Fibroblast of pulmonary artery (primary cell): ENCODE measurements at regions not wholly inside any gene's neighbourhood (a gene's known extent, or its start where the extent isn't known, plus 50 kb on each side); places are given as distances from the start of the nearest gene placed in this dataset.
"Not testable (repeated sequence)": the region's sequence is repeated elsewhere in the genome, so short reads cannot be mapped to it uniquely, and the experiment has no call there.

ENCODE experiments used
- DNase-seq: peaks from one replicate; pipeline ENCODE4 v3.0.0-alpha.2; 2010; ENCODE audit warnings: low read depth
- H3K4me3 ChIP-seq: replicated peaks from 2 replicates; pipeline ENCODE4 v1.5.1; 2011; ENCODE audit warnings: low read depth, mild to moderate bottlenecking, control low read depth, low read length, moderate library complexity
- CTCF ChIP-seq: IDR thresholded peaks from 2 replicates; pipeline ENCODE4 v1.5.1; 2011; ENCODE audit warnings: mild to moderate bottlenecking, control low read depth, low read length, inconsistent platforms; ENCODE audit errors: missing control alignments

- no peak for DNase-seq
- TF ChIP-seq CTCF = no peak
Measured at GRCh38 chr12:66753810-66754209, 74.9 kb upstream of the GRIP1 start.

GRCh38 chr12:66755727-66756395 lies 77.0 kb upstream of the GRIP1 start:
- H3K4me3 ChIP-seq = no peak overlapping the region
- DNase-seq = no peak
- no peak for TF ChIP-seq CTCF

More at GRCh38 chr12:66753810-66754209, 74.9 kb upstream of the GRIP1 start:
- no peak overlapping the region for H3K4me3 ChIP-seq

GRCh38 chr12:66756631-66757030 lies 77.8 kb upstream of the GRIP1 start:
- DNase-seq = no peak
- no peak overlapping the region for H3K4me3 ChIP-seq
- no peak for TF ChIP-seq CTCF

GRCh38 chr12:66760122-66760521 lies 81.2 kb upstream of the GRIP1 start:
- not testable (repeated sequence) for DNase-seq, H3K4me3 ChIP-seq

DNA sequence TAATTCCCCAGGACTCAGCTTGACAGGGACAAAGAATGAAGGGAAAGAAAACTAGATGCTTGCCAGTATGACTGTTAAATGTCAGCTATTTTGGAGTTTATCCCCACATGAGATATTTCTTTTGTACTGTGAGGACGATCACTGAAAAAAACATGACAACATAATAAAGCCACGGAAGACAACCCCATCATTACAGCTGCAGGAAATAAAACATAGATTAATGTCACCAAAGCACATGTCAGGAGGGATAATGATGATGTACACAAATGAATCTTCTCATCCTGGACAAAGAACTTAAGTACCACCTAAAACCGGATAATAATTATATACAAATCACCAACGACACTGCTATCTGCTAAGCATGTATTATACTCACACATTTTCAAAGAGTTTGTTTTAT lies 84.6 kb upstream of the GRIP1 start:
- no peak for DNase-seq
- TF ChIP-seq CTCF = no peak
- no peak overlapping the region for H3K4me3 ChIP-seq

DNA sequence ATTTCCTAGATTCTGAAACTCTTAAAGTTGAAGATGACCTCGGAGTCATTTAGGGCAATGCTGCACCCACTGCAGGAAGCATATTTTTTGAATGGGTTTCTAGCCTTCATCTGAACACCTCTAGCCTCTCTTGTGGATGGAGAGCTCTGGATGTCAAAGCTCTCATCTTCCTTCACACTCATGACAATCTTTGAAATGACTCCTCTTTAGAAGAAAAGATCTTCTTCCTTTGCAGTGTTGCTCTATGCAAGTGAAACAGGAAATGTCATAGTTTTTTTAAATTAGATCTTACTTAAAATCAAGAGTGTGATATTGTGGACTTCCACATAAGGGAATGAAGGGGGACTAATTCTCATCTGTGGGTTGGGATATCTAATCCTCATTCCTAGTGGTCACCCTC lies 86.3 kb upstream of the GRIP1 start:
- no peak for TF ChIP-seq CTCF
- no peak for DNase-seq
- H3K4me3 ChIP-seq = no peak overlapping the region

- no peak for TF ChIP-seq CTCF
- H3K4me3 ChIP-seq = no peak overlapping the region
- no peak for DNase-seq
Measured at GRCh38 chr12:66767536-66767935, 88.7 kb upstream of the GRIP1 start.
